Natural killer cell (primary cell): ENCODE measurements at regions not wholly inside any gene's neighbourhood (a gene's known extent, or its start where the extent isn't known, plus 50 kb on each side); places are given as distances from the start of the nearest gene placed in this dataset.

Experiments
- ATAC-seq, 3 donors: fragments of 150-1000 bp in 2 of 3; fragments of 200-7000 bp in 1 of 3; cut with Tn5 transposase; 1 replicate in 1 of 3; 2 replicates in 2 of 3; pipeline ENCODE4 v1.10.0; 2021; ENCODE audit warnings: mild to moderate bottlenecking in 2 of 3, moderate library complexity in 2 of 3
- DNase-seq, 2 donors: peaks; one replicate each; pipeline versions ENCODE4 v3.0.0 to v3.0.0-alpha.2; 2013 to 2021; ENCODE audit warnings: mixed read lengths in 1 of 2
- H3K27ac ChIP-seq: one replicate; pipeline ENCODE4 v1.5.1; 2013; ENCODE audit warnings: mild to moderate bottlenecking, low read length
- H3K27me3 ChIP-seq: one replicate; pipeline ENCODE4 v1.6.1; 2013; ENCODE audit warnings: low read length; ENCODE audit not compliant: control insufficient read depth, insufficient read depth
- H3K36me3 ChIP-seq: one replicate; pipeline ENCODE4 v1.6.1; 2013; ENCODE audit warnings: low read length; ENCODE audit not compliant: control insufficient read depth, insufficient read depth
- H3K4me1 ChIP-seq: one replicate; pipeline ENCODE4 v1.6.1; 2013; ENCODE audit warnings: low read length; ENCODE audit not compliant: control insufficient read depth, insufficient read depth
- H3K4me3 ChIP-seq: one replicate; pipeline ENCODE4 v1.5.1; 2013; ENCODE audit warnings: low read length
- H3K9me3 ChIP-seq: one replicate; pipeline ENCODE4 v1.6.1; 2013; ENCODE audit warnings: low read length; ENCODE audit not compliant: control insufficient read depth, insufficient read depth
- H3K27ac Mint-ChIP-seq, 2 donors: one replicate each; pipeline ENCODE4 v1.8.0; 2022; ENCODE audit warnings: mild to moderate bottlenecking in 2 of 2, mixed read lengths in 2 of 2, moderate library complexity in 1 of 2
- H3K27me3 Mint-ChIP-seq, 2 donors: one replicate each; pipeline ENCODE4 v1.8.0; 2022; ENCODE audit warnings: low read depth in 2 of 2, mixed read lengths in 2 of 2
- H3K36me3 Mint-ChIP-seq: one replicate; pipeline ENCODE4 v1.8.0; 2022; ENCODE audit warnings: mixed read lengths
- H3K4me1 Mint-ChIP-seq, 2 donors: one replicate each; pipeline ENCODE4 v1.8.0; 2022; ENCODE audit warnings: mixed read lengths in 2 of 2
- H3K4me3 Mint-ChIP-seq: one replicate; pipeline ENCODE4 v1.8.0; 2022; ENCODE audit warnings: mild to moderate bottlenecking, moderate library complexity, mixed read lengths
- H3K9me3 Mint-ChIP-seq, 2 donors: one replicate each; pipeline ENCODE4 v1.8.0; 2022; ENCODE audit warnings: mixed read lengths in 2 of 2
- WGBS: methylation state at CpG from one replicate; pipeline ENCODE4 v1.1.7; 2013; ENCODE audit warnings: missing lambda C conversion rate; ENCODE audit not compliant: insufficient coverage; 5-methylcytosine and 5-hydroxymethylcytosine counted together
- intact Hi-C: fragments of 100-400 bp; cut with micrococcal nuclease; formaldehyde crosslinking; loops from one replicate; pipeline ENCODE4 v1.14.2; 2022
- TF ChIP-seq, protein P1 (sequence below): fragments of 200-600 bp; IDR thresholded peaks from one replicate; pipeline ENCODE4 v1.8.0; 2022; ENCODE audit warnings: antibody characterized with exemption

DNA sequence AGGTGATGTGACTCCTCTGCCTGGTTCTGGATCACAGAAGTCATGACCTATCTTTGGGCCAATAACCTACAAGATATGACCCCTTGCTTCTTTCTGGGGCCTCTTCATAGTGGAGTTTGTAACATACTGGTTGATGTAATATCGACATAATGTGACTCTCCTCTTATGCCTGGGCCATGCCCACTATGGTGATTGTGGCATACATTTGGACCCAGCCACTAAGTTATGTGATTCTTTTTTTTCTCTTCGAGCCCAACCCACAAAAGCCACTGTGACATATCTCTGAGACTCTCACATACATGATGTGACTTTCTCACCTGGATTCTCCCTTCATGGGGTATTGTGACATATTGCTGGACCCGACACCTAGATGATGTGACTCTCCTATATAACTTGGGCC, 319.8 kb downstream of the RPS4Y2 start:
- no peak for DNase-seq
- no peaks in the 10 kb centered on the region for H3K27me3 ChIP-seq
- TF ChIP-seq, protein P1, sequence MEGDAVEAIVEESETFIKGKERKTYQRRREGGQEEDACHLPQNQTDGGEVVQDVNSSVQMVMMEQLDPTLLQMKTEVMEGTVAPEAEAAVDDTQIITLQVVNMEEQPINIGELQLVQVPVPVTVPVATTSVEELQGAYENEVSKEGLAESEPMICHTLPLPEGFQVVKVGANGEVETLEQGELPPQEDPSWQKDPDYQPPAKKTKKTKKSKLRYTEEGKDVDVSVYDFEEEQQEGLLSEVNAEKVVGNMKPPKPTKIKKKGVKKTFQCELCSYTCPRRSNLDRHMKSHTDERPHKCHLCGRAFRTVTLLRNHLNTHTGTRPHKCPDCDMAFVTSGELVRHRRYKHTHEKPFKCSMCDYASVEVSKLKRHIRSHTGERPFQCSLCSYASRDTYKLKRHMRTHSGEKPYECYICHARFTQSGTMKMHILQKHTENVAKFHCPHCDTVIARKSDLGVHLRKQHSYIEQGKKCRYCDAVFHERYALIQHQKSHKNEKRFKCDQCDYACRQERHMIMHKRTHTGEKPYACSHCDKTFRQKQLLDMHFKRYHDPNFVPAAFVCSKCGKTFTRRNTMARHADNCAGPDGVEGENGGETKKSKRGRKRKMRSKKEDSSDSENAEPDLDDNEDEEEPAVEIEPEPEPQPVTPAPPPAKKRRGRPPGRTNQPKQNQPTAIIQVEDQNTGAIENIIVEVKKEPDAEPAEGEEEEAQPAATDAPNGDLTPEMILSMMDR: no peak
- no CpG with 5 or more reads among the region's 3 CpGs for WGBS
- Mint-ChIP-seq H3K36me3 (no peaks in the 10 kb centered on the region), H3K27me3 (no peaks in the 10 kb centered on the region), H3K4me3 (no peak overlapping the region), H3K27ac (no peak overlapping the region), H3K4me1 (no peaks in the 10 kb centered on the region), H3K9me3 (no peaks in the 10 kb centered on the region)
- H3K27ac ChIP-seq: no peak overlapping the region
- no peaks in the 10 kb centered on the region for H3K36me3 ChIP-seq
- no peaks in the 10 kb centered on the region for H3K9me3 ChIP-seq
- intact Hi-C loops: no loop called here
- H3K4me1 ChIP-seq: no peaks in the 10 kb centered on the region
- no peak for ATAC-seq
- H3K4me3 ChIP-seq: no peak overlapping the region

DNA sequence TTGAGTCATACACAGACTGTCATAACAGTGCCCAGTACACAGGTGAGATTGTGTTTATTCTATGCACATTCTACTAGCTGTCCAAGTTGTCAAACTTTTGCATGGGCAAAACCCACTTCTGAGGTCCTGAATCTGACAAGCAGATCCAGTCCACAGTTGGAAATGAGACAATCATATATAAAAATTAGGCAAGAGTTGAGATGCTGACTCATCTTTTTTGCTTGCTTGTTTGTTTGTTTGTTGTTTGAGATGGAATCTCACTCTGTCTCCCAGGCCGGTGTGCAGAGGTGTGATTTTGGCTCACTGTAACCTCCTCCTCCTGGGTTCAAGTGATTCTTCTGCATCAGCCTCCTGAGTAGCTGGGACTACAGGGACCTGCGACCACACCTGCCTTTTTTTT, 323.8 kb downstream of the RPS4Y2 start:
- H3K27ac ChIP-seq: no peak overlapping the region
- no CpG with 5 or more reads among the region's 2 CpGs for WGBS

DNA sequence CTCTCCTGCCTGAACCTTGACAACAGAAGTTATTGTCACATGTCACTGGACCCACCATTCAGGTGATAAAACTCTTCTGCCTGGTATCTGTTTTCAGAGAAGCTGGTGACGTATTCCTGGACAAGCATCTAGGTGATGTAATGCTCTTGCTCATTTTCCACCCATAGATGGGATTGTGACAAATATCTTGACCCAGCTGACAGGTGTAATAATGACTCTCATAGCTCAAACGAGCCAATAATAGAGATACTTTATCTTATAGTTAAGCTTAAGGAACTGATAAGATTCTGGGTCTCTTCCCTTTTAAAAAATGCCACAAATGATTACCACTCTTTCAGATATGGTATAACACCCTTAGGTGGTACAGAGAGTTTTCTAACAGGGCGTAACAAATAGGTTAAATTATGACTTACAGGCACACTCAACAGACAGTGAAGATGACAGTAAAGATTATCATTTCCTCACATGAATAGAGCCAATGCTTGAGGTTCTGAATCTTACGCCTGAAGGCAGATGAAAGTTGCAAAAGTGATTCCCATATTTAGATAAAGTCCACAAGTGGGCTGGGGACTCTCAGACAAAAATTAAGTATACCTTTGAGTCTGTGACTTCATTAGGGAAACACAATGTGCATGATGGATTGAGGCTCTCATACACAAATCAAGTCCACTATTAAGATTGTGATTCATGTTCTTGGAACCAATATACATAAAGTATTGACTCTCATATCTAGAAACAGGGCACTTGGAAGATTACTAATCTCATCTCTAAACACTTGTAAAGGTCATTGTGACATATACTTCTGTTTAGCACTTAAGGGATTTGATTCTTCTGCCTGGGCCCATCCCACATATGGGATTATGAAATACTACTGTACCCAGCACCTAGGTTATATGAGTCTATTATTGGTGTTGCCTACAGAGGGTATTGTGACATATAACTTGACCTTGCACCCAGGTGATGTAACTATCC, 326.0 kb downstream of the RPS4Y2 start:
- Mint-ChIP-seq H3K27me3 (no peaks in the 10 kb centered on the region), H3K36me3 (no peaks in the 10 kb centered on the region), H3K27ac (no peak overlapping the region), H3K4me1 (no peaks in the 10 kb centered on the region), H3K4me3 (no peak overlapping the region), H3K9me3 (no peaks in the 10 kb centered on the region)
- TF ChIP-seq, protein P1: no peak
- no peaks in the 10 kb centered on the region for H3K9me3 ChIP-seq
- no CpG with 5 or more reads among the region's 4 CpGs for WGBS
- H3K27me3 ChIP-seq: no peaks in the 10 kb centered on the region
- H3K36me3 ChIP-seq: no peaks in the 10 kb centered on the region
- no peak overlapping the region for H3K27ac ChIP-seq
- no peak overlapping the region for H3K4me3 ChIP-seq
- DNase-seq (no peak), ATAC-seq (peak in 1 of 3 donors; percentile 21)
- intact Hi-C loops: no loop called here
- no peaks in the 10 kb centered on the region for H3K4me1 ChIP-seq

More for the DNA sequence above, 323.8 kb downstream of the RPS4Y2 start:
- H3K36me3 ChIP-seq: no peaks in the 10 kb centered on the region
- Mint-ChIP-seq H3K36me3 (no peaks in the 10 kb centered on the region), H3K4me1 (no peaks in the 10 kb centered on the region), H3K27ac (no peak overlapping the region), H3K4me3 (no peak overlapping the region), H3K27me3 (no peaks in the 10 kb centered on the region), H3K9me3 (no peaks in the 10 kb centered on the region)
- ATAC-seq: no peak
- no peaks in the 10 kb centered on the region for H3K9me3 ChIP-seq
- no peak overlapping the region for H3K4me3 ChIP-seq
- TF ChIP-seq, protein P1: no peak
- DNase-seq: no peak
- no peaks in the 10 kb centered on the region for H3K27me3 ChIP-seq
- H3K4me1 ChIP-seq: no peaks in the 10 kb centered on the region
- intact Hi-C loops: no loop called here

DNA sequence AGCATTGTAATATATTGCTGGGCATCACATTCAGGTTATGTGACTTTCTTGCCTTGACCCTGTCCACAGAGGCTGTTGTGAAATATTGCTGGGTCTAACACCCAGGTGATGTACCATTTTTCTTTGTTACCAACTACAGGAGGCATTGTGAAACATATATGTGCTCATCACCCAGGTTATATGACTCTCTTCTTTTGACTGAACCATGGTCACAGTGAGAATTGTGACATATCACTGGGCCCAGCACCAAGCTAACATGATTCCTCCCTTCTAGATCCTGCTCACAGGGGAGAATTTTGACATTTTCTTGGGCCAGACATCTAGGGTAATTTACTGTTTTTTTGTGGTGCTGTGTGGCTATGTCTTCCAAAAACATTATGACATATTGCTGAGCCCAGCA, 326.7 kb downstream of the RPS4Y2 start:
- TF ChIP-seq, protein P1: no peak
- Histone ChIP-seq H3K4me1 (no peaks in the 10 kb centered on the region), H3K9me3 (no peaks in the 10 kb centered on the region), H3K36me3 (no peaks in the 10 kb centered on the region), H3K4me3 (no peak overlapping the region), H3K27ac (no peak overlapping the region), H3K27me3 (no peaks in the 10 kb centered on the region)
- H3K9me3 Mint-ChIP-seq: no peaks in the 10 kb centered on the region
- H3K36me3 Mint-ChIP-seq: no peaks in the 10 kb centered on the region
- DNase-seq (no peak), ATAC-seq (no peak)
- no peak overlapping the region for H3K4me3 Mint-ChIP-seq
- intact Hi-C loops: no loop called here
- H3K27me3 Mint-ChIP-seq: no peaks in the 10 kb centered on the region
- H3K27ac Mint-ChIP-seq: no peak overlapping the region
- H3K4me1 Mint-ChIP-seq: no peaks in the 10 kb centered on the region
